ENCODE measurements at regions not wholly inside any gene's neighbourhood (a gene's known extent, or its start where the extent isn't known, plus 50 kb on each side); places are given as distances from the start of the nearest gene placed in this dataset.

GRCh38 chr1:38718031-38718430, 141.5 kb downstream of the RRAGC start:
- no peak for DNase-seq (ENCODE audit: low read depth)

DNA sequence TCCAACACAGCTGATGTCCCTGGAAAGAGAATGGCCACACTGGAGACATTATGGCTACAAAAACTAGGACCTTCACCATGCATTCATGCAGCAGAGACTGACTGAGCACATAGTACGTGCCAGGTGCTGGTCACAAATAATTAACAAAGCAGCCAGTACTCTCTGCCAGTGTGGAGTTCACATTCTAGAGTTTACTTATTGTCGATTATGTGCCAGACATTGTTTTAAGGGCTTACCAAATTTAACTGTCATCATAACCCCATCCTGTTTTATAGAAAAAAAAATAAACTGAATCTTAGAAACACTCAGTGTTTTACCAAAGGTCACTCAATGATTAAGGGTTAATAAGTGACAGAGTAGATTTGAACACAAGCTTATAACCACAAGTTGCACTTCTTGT, 143.3 kb downstream of the RRAGC start:
- no peak for DNase-seq (ENCODE audit: low read depth)

DNA sequence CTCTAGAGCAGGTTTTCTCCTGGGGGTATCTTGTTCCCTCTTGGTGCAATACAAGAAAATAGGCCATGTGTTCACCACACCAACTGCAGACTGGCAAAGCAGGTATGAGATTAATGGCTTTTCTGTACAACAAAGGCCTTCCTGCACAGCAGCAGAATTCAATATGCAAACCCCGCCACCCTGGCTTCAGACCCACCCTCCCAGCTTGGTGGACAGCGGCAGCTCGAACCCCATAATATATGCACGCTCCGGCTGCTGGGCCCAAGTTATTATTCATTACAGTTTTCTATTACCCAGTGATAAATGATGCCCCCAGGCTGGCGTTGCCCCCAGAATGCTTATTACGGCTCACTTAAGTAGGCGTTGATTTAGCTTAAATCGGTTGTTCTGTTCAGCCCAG, 144.2 kb downstream of the RRAGC start:
- DNase-seq (ENCODE audit: low read depth) = no peak

DNA sequence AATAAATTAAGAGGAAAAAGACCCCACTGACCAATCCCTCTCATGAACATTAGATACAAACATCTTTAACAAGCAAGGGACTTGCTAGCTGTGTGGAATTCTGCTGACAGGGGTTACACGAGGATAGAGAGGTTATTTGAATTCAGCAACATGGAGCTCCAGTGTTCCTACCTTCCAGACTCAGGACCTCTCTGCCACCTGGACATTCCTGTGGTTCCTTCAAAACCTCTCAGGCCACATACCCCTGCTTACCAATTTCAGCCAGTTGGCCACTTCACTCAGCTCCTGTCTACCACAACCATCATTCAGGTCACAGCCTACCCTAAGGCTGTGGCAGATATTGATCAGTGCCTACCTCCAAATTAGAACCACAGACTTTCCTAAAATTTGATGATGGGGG, 147.5 kb downstream of the RRAGC start:
- DNase-seq (ENCODE audit: low read depth) = no peak

- no peak for DNase-seq (ENCODE audit: low read depth)
Observed at GRCh38 chr1:38708701-38709258, 150.8 kb downstream of the RRAGC start.

DNA sequence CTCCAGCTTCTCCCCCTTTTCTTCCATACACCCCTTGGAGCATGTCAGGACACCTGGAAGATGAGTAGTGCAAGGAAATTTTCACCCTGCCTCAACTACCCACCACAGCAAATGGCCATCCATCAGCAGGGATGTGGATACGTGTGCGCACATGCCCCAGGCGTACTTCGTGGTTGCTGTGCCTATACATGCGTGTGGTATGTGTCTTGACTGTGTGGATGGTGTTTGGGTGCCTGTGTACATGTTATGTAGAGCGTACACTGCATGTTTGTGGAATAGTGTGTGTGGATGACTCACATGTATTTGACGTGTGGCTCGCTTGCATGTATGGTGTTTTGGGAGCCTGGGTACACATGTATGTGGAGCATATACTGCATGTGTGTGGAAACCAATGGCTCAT, 158.5 kb downstream of the RRAGC start:
- no peak for DNase-seq (ENCODE audit: low read depth)

GRCh38 chr1:38700077-38700470, 159.5 kb downstream of the RRAGC start:
- no peak for DNase-seq (ENCODE audit: low read depth)

DNA sequence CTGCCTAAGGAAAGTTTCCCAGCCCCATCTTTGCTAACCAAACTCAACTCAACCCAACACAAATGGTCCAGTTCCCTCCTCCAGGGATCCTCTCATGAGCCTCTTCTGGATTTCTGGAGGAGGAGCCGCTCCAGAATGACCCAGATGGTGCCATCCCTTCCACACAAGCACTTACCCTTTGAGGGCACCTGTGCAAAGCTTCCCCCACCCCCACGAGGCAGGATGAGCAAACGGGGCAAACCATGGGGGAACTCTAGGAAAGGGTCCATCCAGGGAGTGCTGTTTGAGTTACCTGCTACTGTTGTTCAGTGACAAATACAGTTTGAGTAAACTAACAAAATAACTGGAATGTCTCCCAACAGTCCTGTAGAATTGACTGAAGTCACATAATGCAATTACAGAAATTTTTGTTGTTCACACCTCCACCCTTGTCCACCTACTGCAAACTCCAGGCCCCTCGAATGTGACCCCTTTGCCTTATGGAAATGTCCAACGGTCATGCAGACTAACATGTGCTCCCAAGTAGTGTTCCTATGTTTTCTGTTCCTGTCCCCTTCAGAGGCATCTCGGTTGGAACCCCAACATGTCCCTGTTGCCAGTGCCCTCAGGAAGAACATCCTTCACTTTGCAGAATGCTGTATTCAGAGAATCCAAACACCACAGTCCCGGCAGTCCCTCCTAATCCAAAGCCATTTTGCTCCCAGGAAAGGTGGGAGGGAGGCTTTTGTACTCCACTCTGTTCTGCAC, 160.1 kb downstream of the RRAGC start:
- no peak for DNase-seq (ENCODE audit: low read depth)

- no peak for DNase-seq (ENCODE audit: low read depth)
Observed at GRCh38 chr1:38697387-38697786, 162.2 kb downstream of the RRAGC start.

DNA sequence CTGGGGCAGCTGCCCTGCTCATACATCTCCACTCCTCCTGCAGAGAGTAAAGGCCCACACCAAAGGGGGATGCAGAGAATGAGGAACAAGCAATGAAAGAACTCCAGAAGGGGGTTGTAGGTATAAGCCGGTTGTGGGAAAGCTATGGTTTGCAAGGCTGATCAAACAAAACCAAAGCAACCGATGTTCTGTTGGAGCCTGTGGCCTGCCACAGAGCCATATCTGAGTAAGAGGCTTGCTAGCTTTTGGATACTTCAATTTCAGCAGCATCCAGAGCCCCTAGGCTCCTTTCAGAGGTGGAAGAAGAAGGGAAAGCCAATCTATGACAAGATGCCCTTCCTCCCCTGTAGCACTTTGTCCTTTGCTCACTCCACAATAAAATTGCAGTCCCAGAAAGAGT, 163.2 kb downstream of the RRAGC start:
- DNase-seq (ENCODE audit: low read depth) = no peak

DNA sequence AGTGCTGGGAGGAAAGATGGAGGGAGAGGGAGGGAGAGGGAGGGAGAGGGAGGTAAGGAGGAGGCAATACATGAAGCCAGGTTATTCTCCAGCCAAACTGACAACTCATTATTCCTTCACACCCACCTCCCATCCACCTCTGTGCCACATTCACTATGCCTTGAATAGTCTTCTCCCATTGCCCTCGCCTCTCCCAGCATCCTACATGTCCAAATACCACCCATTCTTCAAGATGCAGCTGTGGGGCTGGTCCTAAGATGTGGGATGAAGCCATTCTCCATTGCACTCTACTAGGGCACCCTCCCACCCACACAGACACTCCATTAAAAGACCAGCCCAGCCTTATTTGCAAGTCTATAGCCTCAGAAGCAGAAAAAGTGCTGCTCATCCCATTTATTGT, 165.8 kb downstream of the RRAGC start:
- no peak for DNase-seq (ENCODE audit: low read depth)

GRCh38 chr1:38693031-38693430, 166.5 kb downstream of the RRAGC start:
- no peak for DNase-seq (ENCODE audit: low read depth)

DNA sequence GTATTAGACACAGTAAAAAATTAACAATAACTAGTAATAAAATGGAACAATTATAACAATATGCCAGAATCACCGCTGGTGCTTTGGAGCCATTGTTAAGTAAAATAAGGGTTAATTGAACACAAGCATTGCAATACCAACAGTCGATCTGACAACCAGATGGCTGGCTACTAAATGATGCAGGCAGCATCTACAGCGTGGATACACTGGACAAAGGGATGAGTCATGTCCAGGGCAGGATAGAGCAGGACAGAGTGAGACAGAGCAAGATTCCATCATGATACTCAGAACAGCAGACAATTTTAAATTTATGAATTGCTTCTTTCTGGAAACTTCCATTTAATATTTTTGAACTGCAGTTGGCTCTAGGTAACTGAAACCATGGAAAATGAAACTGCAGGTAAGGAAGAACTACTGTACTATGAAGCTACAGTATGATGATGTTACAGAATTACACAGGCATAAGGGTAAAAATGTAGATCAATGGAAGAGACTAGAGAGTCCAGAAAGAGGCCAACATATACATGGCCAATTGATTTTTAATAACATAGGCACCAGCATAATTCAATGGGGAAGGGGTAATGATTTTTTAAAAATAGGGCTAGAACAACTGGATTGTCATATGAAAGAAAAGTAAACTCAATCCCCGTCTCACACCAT, 168.7 kb downstream of the RRAGC start:
- DNase-seq (ENCODE audit: low read depth) = no peak

- DNase-seq (ENCODE audit: low read depth) = no peak
Observed at GRCh38 chr1:38686927-38687255, 172.7 kb downstream of the RRAGC start.

GRCh38 chr1:38686167-38686926, 173.2 kb downstream of the RRAGC start:
- no peak for DNase-seq (ENCODE audit: low read depth)

DNA sequence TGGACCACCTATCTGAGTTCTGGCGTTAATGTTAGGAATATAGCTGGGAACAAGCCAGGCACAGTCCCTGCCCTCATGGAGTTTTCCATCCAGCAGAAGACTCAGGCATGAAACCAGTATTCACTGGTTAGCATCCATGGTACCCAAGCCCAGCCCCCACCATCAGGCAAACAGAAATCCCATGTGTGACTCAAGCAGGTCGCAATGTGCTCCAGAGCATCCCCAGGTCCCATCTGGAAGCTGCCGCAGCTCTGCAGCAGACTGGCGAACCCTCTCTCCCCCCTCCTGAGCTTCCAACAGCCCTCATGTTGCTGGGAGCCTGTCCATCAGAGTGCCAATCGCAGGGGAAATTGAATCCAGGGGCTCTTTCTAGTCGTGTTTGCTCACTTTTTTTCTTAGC, 174.2 kb downstream of the RRAGC start:
- DNase-seq (ENCODE audit: low read depth) = no peak

DNA sequence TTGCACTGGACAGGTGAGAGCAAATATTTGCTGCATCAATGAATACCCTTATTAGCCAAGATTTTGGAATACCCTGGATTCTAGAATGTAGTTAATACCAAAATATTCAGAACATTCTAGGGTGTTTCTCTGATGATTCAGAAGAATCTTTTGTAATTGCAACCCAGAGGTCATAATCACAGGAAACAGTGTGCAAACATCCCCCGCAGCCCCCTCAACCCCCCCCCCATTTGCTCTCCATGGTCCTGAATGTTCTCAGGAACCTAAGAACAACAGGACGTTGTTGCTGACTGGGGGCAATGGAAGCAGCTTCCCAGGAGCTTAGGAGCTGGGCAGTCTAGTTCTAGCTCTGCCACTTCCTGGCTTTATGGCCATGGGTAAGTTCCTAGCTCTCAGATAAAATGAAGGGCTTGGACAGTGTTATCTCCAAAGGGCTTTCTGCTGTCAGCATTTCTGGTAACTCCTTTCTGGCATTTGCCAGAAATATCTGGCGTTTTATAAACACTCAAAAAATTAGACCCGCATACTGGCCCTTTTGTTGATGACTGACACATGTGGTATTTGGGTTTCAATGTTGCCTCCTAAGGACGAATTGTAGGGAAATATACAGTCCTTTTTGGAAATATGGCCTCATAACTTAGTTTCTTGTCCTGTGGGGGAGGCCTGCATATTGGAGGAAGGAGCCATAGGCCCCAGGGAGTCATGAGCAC, 178.6 kb downstream of the RRAGC start:
- no peak for DNase-seq (ENCODE audit: low read depth)

DNA sequence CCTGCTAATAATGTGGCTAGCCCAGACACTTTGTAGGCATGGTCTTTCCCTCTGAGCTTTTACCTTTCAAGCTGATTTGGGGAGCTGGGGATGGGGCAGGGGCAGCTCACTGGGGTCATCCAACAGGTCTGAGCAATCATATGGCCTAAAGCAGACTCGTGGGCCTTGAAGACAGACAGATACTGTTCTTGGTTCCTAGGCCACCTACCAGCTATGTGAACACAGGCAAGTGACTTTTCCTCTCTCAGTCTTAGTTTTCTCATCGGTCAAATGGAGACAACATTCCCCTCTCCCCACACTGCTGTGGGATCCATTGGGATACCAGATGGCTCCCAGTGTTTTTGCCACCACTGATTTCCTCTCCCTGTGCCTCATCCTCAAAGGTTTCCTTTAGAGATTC, 181.8 kb downstream of the RRAGC start:
- no peak for DNase-seq (ENCODE audit: low read depth)

- DNase-seq (ENCODE audit: low read depth) = no peak
Observed at GRCh38 chr1:38677311-38677710, 182.3 kb downstream of the RRAGC start.

GRCh38 chr1:38672692-38673091, 186.9 kb downstream of the RRAGC start:
- DNase-seq (ENCODE audit: low read depth) = no peak

- DNase-seq (ENCODE audit: low read depth) = no peak
Observed at GRCh38 chr1:38671221-38671620, 188.4 kb downstream of the RRAGC start.

DNA sequence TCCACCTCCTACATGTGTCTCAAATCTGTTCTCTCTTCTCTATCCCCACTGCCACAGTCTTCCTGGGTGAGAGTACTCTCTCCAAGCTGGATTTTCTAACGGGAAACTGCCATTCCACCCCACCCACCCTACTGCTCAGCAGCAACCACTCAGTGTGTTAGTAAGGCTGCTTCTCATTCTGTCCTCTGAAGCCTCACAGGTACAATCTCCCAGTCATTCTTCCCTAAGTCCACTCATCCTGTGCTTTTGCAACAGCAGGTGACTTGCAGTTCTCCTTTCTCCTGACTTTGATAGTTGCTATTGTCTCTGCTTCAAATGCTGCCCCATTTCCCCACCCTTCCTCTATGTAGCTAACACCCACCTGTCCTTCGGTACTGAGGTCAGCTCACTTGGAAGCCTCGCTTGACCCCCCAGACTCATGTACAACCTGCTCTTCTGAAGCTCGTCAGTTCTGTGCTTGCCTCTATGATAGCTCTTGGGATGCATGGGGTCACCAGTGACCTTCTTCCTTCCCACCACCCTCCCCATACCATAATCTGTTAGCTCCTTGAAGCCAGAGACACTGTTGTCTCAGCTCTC, 188.9 kb downstream of the RRAGC start:
- DNase-seq (ENCODE audit: low read depth) = no peak

All from activated T-cell treated with anti-CD3 and anti-CD28 coated beads for 48 hours (primary cell).